ENCODE measurements at regions not wholly inside any gene's neighbourhood (a gene's known extent, or its start where the extent isn't known, plus 50 kb on each side); places are given as distances from the start of the nearest gene placed in this dataset.

DNA sequence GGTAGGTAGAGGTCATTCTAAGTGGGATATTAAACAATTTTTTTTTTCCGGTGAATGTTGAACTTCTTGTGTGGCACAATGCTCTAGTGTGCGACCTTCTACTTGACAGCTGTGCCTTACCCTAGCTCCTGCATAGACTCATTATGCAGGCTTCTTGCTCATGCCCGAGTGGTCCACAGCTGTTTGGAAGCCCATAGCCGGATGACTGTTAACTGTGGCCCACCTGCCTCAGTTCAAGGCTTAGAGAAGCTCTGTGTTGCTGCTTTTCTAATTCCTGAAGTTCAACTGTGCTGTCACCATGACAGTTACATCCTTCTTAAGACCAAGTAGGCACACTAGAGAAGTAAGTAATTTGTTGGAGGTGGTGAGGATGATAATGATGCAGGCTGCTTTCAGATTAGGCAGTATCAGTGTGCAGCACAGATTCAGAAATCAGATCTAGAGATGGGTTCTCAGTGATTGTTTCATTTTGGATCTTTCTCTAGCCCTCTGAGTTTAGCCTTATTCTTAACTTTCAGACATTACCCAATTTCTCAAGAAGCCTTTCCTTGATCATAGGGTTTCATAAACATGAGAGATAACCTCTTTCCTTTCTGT lies 278.4 kb downstream of the PHF14 start:
- POLR2A ChIA-PET: no interaction called here
- no peaks in the 10 kb centered on the region for H3K4me1 ChIP-seq (ENCODE audit: control insufficient read depth in 2 of 2, insufficient read depth in 2 of 2, low read length in 2 of 2)
- H3K4me3 Mint-ChIP-seq: no peak overlapping the region
- no peak overlapping the region for H3K27ac Mint-ChIP-seq
- no peaks in the 10 kb centered on the region for H3K9me3 Mint-ChIP-seq
- CTCF ChIA-PET: no interaction called here
- H3K9me3 ChIP-seq (ENCODE audit: control insufficient read depth in 2 of 3, low read length in 3 of 3): no peaks in the 10 kb centered on the region
- H3K4me3 ChIP-seq (ENCODE audit: low read length): no peak overlapping the region
- H3K27me3 Mint-ChIP-seq: peaks cover 0 to 9% (median 6%) of the 10 kb centered on the region in 5 donors
- no peaks in the 10 kb centered on the region for H3K36me3 Mint-ChIP-seq
- DNase-seq (no peak), ATAC-seq (no peak)
- intact Hi-C loops (cut with micrococcal nuclease): no loop called here
- H3K27me3 ChIP-seq (ENCODE audit: control insufficient read depth in 2 of 2, insufficient read depth in 2 of 2, low read length in 2 of 2): no peaks in the 10 kb centered on the region
- H3K4me1 Mint-ChIP-seq: no peaks in the 10 kb centered on the region
- H3K27ac ChIP-seq (ENCODE audit: low read depth, low read length): no peak overlapping the region
- no peaks in the 10 kb centered on the region for H3K36me3 ChIP-seq (ENCODE audit: control insufficient read depth in 2 of 3, insufficient read depth in 3 of 3, low read length in 3 of 3)

DNA sequence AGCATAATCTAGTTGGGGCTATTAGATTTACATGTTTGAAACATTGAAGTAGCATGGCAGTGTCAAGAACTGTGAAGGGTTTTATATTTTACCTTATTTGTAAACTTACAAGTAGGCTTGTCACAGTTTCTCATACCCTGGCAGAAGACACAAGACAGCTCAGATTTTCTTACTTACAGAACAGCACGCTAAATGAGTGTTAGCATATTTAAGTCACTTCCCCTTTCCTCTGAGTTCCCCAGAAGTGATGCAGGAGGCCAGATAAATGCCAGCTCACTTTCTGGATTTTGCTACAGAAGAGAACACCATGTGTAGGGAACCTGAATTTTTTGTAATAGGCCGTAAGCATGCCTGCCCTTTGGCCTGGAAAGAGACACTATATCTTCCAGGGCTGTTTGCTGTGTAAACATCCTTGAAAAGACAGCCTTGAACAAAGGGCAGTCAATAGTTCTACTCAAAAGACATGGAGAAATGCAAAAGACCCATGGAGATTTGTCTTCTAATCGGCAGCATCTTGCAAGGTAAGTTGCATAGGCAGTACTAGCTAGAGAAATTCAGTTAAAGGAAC lies 279.1 kb downstream of the PHF14 start:
- H3K27ac Mint-ChIP-seq: no peak overlapping the region
- no peaks in the 10 kb centered on the region for H3K9me3 ChIP-seq (ENCODE audit: control insufficient read depth in 2 of 3, low read length in 3 of 3)
- H3K4me3 ChIP-seq (ENCODE audit: low read length): no peak overlapping the region
- CTCF ChIA-PET: no interaction called here
- no peaks in the 10 kb centered on the region for H3K9me3 Mint-ChIP-seq
- H3K4me3 Mint-ChIP-seq: no peak overlapping the region
- no peaks in the 10 kb centered on the region for H3K4me1 Mint-ChIP-seq
- H3K27me3 Mint-ChIP-seq: peaks cover 0 to 9% (median 6%) of the 10 kb centered on the region in 5 donors
- H3K36me3 ChIP-seq (ENCODE audit: control insufficient read depth in 2 of 3, insufficient read depth in 3 of 3, low read length in 3 of 3): no peaks in the 10 kb centered on the region
- no peaks in the 10 kb centered on the region for H3K27me3 ChIP-seq (ENCODE audit: control insufficient read depth in 2 of 2, insufficient read depth in 2 of 2, low read length in 2 of 2)
- POLR2A ChIA-PET: no interaction called here
- intact Hi-C loops (cut with micrococcal nuclease): no loop called here
- no peaks in the 10 kb centered on the region for H3K4me1 ChIP-seq (ENCODE audit: control insufficient read depth in 2 of 2, insufficient read depth in 2 of 2, low read length in 2 of 2)
- H3K27ac ChIP-seq (ENCODE audit: low read depth, low read length): no peak overlapping the region
- no peaks in the 10 kb centered on the region for H3K36me3 Mint-ChIP-seq
- ATAC-seq: peak; percentile 27
- DNase-seq: no peak

DNA sequence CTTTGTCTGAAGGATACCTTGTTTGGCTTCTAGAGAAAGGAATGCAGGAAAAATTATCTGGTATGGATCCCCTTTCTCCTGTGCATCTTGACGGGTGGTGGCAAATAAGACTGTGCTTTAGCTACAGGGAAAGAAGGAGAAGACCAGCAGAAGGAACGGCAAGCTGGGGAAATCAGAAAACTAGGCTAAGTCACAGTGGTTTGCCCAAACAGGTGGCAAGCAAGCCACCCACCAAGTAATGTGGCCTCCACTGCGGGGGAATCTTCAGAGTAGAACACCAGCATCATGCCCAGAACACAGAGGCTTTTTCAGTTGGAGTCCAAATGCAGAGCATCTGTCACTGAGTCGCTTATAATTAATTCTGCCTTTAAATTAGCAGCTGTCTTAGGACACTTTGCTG lies 282.8 kb downstream of the PHF14 start:
- Histone ChIP-seq H3K4me3 (ENCODE audit: low read length) (no peak overlapping the region), H3K36me3 (ENCODE audit: control insufficient read depth in 2 of 3, insufficient read depth in 3 of 3, low read length in 3 of 3) (no peaks in the 10 kb centered on the region), H3K9me3 (ENCODE audit: control insufficient read depth in 2 of 3, low read length in 3 of 3) (no peaks in the 10 kb centered on the region), H3K4me1 (ENCODE audit: control insufficient read depth in 2 of 2, insufficient read depth in 2 of 2, low read length in 2 of 2) (no peaks in the 10 kb centered on the region), H3K27ac (ENCODE audit: low read depth, low read length) (no peak overlapping the region), H3K27me3 (ENCODE audit: control insufficient read depth in 2 of 2, insufficient read depth in 2 of 2, low read length in 2 of 2) (no peaks in the 10 kb centered on the region)
- H3K4me1 Mint-ChIP-seq: no peaks in the 10 kb centered on the region
- peaks cover 0 to 1% (median 0%) of the 10 kb centered on the region in 11 donors for H3K9me3 Mint-ChIP-seq
- H3K27me3 Mint-ChIP-seq: peaks cover 0 to 6% (median 0%) of the 10 kb centered on the region in 5 donors
- intact Hi-C loops (cut with micrococcal nuclease): no loop called here
- ChIA-PET POLR2A (no interaction called here), CTCF (no interaction called here)
- DNase-seq (no peak), ATAC-seq (no peak)
- H3K4me3 Mint-ChIP-seq: no peak overlapping the region
- no peak overlapping the region for H3K27ac Mint-ChIP-seq
- H3K36me3 Mint-ChIP-seq: no peaks in the 10 kb centered on the region

DNA sequence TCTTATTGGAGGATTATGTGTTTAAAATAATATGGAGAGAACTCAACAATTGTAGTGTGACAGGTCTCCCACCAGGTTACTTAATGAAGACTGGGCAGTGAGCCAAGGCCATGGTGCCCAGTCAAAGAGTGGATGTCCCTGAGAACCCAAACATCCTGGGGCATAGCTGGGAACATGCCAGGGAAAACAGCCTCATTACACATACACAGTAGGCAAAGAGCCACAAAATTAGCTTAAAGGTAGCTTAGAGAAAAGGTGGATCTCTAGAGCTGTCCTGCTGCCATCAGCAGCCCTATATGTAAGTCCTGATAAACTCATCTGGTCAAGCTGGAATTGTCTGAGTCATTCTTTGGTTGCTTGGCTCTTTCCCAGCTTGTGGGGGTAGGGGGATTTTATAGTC lies 287.8 kb downstream of the PHF14 start:
- H3K36me3 Mint-ChIP-seq: no peaks in the 10 kb centered on the region
- POLR2A ChIA-PET: no interaction called here
- peaks cover 0 to 5% (median 0%) of the 10 kb centered on the region in 5 donors for H3K27me3 Mint-ChIP-seq
- intact Hi-C loops (cut with micrococcal nuclease): no loop called here
- Histone ChIP-seq H3K9me3 (ENCODE audit: control insufficient read depth in 2 of 3, low read length in 3 of 3) (no peaks in the 10 kb centered on the region), H3K4me3 (ENCODE audit: low read length) (no peak overlapping the region), H3K36me3 (ENCODE audit: control insufficient read depth in 2 of 3, insufficient read depth in 3 of 3, low read length in 3 of 3) (no peaks in the 10 kb centered on the region), H3K27ac (ENCODE audit: low read depth, low read length) (no peak overlapping the region), H3K4me1 (ENCODE audit: control insufficient read depth in 2 of 2, insufficient read depth in 2 of 2, low read length in 2 of 2) (no peaks in the 10 kb centered on the region), H3K27me3 (ENCODE audit: control insufficient read depth in 2 of 2, insufficient read depth in 2 of 2, low read length in 2 of 2) (no peaks in the 10 kb centered on the region)
- peaks cover 0 to 1% (median 0%) of the 10 kb centered on the region in 11 donors for H3K9me3 Mint-ChIP-seq
- no peaks in the 10 kb centered on the region for H3K4me1 Mint-ChIP-seq
- CTCF ChIA-PET: no interaction called here
- no peak overlapping the region for H3K4me3 Mint-ChIP-seq
- no peak for DNase-seq
- no peak overlapping the region for H3K27ac Mint-ChIP-seq
- ATAC-seq: no peak

DNA sequence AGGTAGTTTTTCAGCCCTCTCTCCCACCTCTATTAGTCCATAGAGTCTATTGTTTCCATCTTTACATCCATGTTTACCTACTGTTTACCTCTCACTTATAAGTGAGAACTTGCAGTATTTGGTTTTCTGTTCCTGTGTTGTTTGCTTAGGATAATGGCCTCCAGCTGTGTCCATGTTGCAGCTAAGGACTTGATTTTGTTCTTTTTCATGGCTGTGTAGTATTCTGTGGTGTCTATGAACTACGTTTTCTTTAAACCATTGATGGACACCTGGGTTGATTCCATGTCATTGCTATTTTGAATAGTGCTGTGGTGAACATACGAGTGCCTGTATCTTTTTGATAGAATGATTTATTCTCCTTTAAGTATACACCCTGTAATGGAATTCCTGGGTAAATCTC lies 292.4 kb downstream of the PHF14 start:
- Histone ChIP-seq H3K4me3 (ENCODE audit: low read length) (no peak overlapping the region), H3K27ac (ENCODE audit: low read depth, low read length) (no peak overlapping the region), H3K36me3 (ENCODE audit: control insufficient read depth in 2 of 3, insufficient read depth in 3 of 3, low read length in 3 of 3) (no peaks in the 10 kb centered on the region), H3K27me3 (ENCODE audit: control insufficient read depth in 2 of 2, insufficient read depth in 2 of 2, low read length in 2 of 2) (no peaks in the 10 kb centered on the region), H3K4me1 (ENCODE audit: control insufficient read depth in 2 of 2, insufficient read depth in 2 of 2, low read length in 2 of 2) (no peaks in the 10 kb centered on the region), H3K9me3 (ENCODE audit: control insufficient read depth in 2 of 3, low read length in 3 of 3) (no peaks in the 10 kb centered on the region)
- H3K27me3 Mint-ChIP-seq: peaks cover 0 to 6% (median 0%) of the 10 kb centered on the region in 5 donors
- H3K4me1 Mint-ChIP-seq: peaks cover 0 to 1% (median 0%) of the 10 kb centered on the region in 7 donors
- ChIA-PET POLR2A (no interaction called here), CTCF (no interaction called here)
- ATAC-seq (no peak), DNase-seq (no peak)
- no peak overlapping the region for H3K27ac Mint-ChIP-seq
- no peaks in the 10 kb centered on the region for H3K36me3 Mint-ChIP-seq
- H3K4me3 Mint-ChIP-seq: no peak overlapping the region
- intact Hi-C loops (cut with micrococcal nuclease): no loop called here
- peaks cover 0 to 8% (median 4%) of the 10 kb centered on the region in 11 donors for H3K9me3 Mint-ChIP-seq

DNA sequence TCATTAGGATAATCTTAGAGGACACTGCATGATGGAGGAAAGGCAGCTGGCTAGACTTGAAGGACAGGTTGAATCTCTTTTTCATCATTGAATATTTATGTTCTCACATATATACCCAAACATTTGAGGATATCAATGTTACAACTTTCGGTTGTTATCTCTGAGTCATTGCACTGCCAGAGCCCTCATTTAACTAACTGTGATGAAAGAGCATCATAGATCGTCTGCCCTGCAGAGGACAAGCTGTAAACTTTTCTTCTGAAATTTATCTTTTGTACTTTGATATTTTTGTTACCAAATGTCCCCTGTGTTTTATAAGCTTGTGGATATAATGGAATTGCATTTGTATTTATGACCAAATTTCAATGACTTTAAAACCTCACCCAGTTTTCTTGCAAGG lies 298.7 kb downstream of the PHF14 start:
- Mint-ChIP-seq H3K27me3 (peaks cover 0 to 6% (median 3%) of the 10 kb centered on the region in 5 donors), H3K4me1 (peaks cover 0 to 1% (median 0%) of the 10 kb centered on the region in 7 donors), H3K9me3 (peaks cover 0 to 8% (median 2%) of the 10 kb centered on the region in 11 donors), H3K27ac (no peak overlapping the region), H3K36me3 (no peaks in the 10 kb centered on the region), H3K4me3 (no peak overlapping the region)
- POLR2A ChIA-PET: no interaction called here
- DNase-seq (no peak), ATAC-seq (no peak)
- Histone ChIP-seq H3K27me3 (ENCODE audit: control insufficient read depth in 2 of 2, insufficient read depth in 2 of 2, low read length in 2 of 2) (no peaks in the 10 kb centered on the region), H3K4me3 (ENCODE audit: low read length) (no peak overlapping the region), H3K27ac (ENCODE audit: low read depth, low read length) (no peak overlapping the region), H3K36me3 (ENCODE audit: control insufficient read depth in 2 of 3, insufficient read depth in 3 of 3, low read length in 3 of 3) (no peaks in the 10 kb centered on the region), H3K9me3 (ENCODE audit: control insufficient read depth in 2 of 3, low read length in 3 of 3) (no peaks in the 10 kb centered on the region), H3K4me1 (ENCODE audit: control insufficient read depth in 2 of 2, insufficient read depth in 2 of 2, low read length in 2 of 2) (no peaks in the 10 kb centered on the region)
- CTCF ChIA-PET: no interaction called here
- intact Hi-C loops (cut with micrococcal nuclease): no loop called here

GRCh38 chr7:11274074-11274473 lies 300.4 kb downstream of the PHF14 start:
- Histone ChIP-seq H3K27me3 (ENCODE audit: control insufficient read depth in 2 of 2, insufficient read depth in 2 of 2, low read length in 2 of 2) (no peaks in the 10 kb centered on the region), H3K27ac (ENCODE audit: low read depth, low read length) (no peak overlapping the region), H3K9me3 (ENCODE audit: control insufficient read depth in 2 of 3, low read length in 3 of 3) (no peaks in the 10 kb centered on the region), H3K4me3 (ENCODE audit: low read length) (no peak overlapping the region), H3K4me1 (ENCODE audit: control insufficient read depth in 2 of 2, insufficient read depth in 2 of 2, low read length in 2 of 2) (no peaks in the 10 kb centered on the region), H3K36me3 (ENCODE audit: control insufficient read depth in 2 of 3, insufficient read depth in 3 of 3, low read length in 3 of 3) (no peaks in the 10 kb centered on the region)
- DNase-seq (no peak), ATAC-seq (no peak)
- intact Hi-C loops (cut with micrococcal nuclease): no loop called here
- Mint-ChIP-seq H3K27me3 (peaks cover 0 to 5% (median 0%) of the 10 kb centered on the region in 5 donors), H3K9me3 (peaks cover 0 to under 1% (median 0%) of the 10 kb centered on the region in 11 donors), H3K4me1 (no peaks in the 10 kb centered on the region), H3K27ac (no peak overlapping the region), H3K4me3 (no peak overlapping the region), H3K36me3 (no peaks in the 10 kb centered on the region)
- ChIA-PET CTCF (no interaction called here), POLR2A (interaction anchor here (0.6 kb wide), 1 partner anchor 1802 kb away, joined by 3 read pairs; no protein-coding TSS in a partner anchor)

All from naive thymus-derived CD4-positive, alpha-beta T cell (primary cell).